Stimulated activated CD4-positive, alpha-beta T cell treated with anti-CD3 and anti-CD28 coated beads, Interleukin-12 subunit alpha, Interleukin-12 subunit beta, amount 100 ng/mL, for 4 hours (primary cell): ENCODE measurements at regions not wholly inside any gene's neighbourhood (a gene's known extent, or its start where the extent isn't known, plus 50 kb on each side); places are given as distances from the start of the nearest gene placed in this dataset.

Source experiments
- DNase-seq: peaks from one replicate; pipeline ENCODE4 v3.0.0-alpha.2; 2020

- DNase-seq, result no peak
Observed at GRCh38 chr6:147621263-147621662, 112.8 kb downstream of the SAMD5 start.

GRCh38 chr6:147621961-147622360, 113.5 kb downstream of the SAMD5 start:
- no peak for DNase-seq

DNA sequence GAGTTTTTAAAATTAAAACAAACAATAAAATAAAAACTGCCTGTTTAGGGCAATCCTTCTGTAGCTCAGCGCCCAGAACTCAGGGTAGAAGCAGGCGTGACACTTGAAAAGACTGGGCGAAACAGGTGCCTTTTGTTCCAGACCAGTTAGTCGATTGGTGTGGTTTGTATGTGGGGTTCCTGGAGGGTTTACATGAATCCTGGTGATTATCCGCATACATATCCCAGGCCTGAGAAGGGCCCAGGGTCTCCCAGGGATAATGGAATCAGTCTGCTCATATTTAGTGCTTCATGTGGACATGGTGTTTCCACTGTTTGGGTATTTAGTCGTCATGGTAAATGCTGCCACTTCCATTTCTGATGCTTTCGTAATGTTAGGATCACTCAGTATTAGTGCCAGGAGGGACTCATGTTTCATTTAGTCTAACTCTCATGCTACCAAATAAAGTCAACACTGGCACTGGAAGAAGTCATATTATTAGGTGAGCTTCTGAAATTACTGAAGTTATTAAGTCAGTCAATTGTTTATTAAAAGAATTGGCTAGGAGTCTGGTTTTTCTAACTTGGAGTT, 116.5 kb downstream of the SAMD5 start:
- DNase-seq, result no peak

GRCh38 chr6:147625946-147626345, 117.5 kb downstream of the SAMD5 start:
- no peak for DNase-seq

DNA sequence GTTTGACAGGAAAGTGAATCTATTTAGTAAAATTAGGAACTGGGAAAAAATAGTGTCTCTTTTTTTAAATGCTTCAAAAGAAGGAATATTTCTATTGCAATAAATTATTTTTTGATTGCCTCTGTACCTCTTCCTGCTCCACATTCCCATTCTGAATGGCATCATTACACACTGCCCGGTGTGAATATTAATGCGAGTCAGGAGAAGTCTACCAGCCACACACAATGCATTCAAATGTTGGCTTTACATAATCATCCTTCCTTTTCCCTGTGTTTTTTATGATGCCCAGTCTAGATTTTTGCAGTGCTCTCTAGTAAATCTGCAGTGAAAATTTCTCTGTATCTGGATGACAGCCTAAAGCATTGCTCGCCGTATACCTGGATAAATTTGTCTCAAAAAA, 118.9 kb downstream of the SAMD5 start:
- no peak for DNase-seq

- DNase-seq, result no peak
Observed at GRCh38 chr6:147633191-147633590, 124.7 kb downstream of the SAMD5 start.

DNA sequence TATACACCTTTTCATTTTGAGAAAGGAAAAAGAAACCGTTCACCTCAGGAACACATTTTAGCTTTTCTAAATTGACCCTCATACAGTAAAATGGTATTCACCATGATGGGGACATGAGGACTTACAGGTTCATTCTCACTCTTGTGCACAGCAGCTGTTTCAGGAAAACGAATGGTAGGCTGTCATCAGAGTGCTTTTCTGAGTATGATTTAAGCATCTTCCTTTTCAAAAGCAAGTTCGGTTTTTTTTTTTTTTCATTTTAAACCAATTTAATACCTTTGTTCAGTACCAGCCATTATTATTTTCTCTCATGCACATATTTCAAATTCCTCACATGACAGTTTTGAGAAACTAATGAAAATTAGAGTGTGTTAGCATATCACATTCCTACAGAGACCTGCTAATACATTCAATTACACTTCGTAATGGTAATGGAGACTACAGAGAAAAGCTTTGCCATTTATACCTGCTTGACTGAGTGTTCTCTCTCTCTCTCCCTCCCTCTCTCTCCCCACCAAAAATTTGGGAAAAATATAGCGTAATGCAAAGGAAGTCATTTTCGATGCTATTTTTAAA, 129.2 kb downstream of the SAMD5 start:
- DNase-seq, result no peak

GRCh38 chr6:147639279-147639678, 130.8 kb downstream of the SAMD5 start:
- DNase-seq, result no peak

- DNase-seq, result no peak
Observed at GRCh38 chr6:147640606-147641005, 132.1 kb downstream of the SAMD5 start.

DNA sequence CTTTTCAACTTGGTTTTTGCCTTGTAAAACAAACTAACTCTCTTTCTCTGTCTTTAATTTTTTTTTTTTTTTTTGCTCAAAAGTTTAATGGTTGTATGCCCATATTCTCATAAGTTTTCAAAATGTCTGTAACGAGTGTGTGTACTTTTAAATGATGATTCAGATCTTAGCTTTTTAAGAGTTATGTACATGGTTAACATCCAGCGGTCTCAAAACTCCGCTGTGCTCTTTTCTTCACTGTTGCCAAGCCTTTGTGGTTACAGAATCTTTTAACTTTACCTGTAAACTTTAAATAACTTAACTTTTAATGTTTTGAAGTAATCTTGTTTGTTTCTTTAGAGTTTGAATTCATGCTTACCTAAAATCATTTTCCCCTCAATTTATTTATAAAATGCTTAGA, 133.0 kb downstream of the SAMD5 start:
- no peak for DNase-seq

DNA sequence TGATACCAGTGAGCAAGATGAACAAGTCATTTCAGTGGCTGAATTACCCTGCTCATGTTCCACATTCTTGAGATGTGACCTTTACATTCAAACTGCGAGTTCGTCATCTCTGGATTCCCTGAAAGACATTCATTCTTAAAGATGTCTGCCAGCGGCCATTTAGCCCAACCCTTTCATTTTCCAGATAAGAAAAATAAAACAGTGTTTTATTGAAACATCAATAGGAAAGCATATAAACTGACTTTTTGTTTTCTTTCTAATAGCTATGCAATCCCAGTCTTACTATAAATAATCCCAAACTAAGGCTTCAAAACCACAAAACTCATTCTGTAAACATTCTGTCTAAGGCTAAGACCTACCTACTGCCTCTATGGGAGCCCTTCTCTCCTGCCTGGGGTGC, 134.0 kb downstream of the SAMD5 start:
- DNase-seq, result no peak

- no peak for DNase-seq
Observed at GRCh38 chr6:147643341-147644200, 135.1 kb downstream of the SAMD5 start.

DNA sequence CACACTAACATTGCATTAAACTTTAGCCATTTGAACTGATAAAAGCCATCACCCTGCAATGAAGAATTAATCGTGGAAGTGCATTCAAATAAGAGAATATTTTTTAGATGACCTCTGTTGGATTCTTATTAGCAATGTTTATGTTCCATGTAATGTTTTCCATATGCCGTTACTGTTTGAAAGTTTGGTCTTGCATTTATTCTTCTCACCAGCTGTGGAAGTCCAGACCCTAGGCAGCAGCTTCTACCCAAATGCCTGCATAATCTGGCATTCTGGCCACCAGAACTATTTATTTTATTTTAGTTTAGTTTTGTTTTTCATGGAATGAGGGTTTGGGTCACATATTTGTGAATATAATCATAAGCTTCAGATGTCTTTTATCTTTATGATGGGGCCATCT, 140.4 kb downstream of the SAMD5 start:
- no peak for DNase-seq

GRCh38 chr6:147651249-147652063, 143.0 kb downstream of the SAMD5 start:
- DNase-seq, result no peak

GRCh38 chr6:147653631-147654030, 145.1 kb downstream of the SAMD5 start:
- no peak for DNase-seq

DNA sequence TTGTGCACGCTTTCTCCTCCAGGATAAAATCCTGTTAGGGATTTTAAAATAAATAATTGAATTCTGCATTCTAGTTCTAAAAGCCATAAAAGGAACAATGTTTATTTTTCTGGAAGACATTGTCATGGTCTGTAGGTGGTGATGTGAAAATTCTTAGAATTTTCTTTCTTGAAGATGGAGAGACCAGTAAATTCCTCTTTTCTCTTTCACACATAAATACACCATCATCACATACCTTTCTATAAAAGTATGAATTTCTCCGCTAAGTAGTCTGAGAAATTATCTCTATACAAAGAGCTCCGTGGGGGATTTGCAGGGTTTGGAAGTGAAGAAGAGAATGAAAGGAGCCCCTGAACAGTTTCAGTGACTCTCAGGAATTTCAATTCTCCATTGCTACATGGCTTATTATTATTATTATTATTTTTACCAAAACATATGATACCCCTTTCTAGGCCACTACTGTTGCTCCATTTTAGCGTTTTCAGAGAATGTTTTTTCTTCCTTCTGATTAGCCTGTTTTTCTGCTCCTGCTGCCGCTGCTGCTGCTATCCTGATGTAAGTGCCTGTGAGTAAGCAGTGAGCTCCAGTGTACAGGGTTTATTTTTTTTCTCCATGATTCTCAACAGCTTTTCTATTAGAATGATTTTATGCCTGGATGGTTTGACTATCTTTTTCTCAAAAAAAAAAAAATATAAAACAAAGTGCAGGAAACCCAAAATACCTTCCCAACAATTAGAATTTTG, 145.8 kb downstream of the SAMD5 start:
- DNase-seq, result no peak

- no peak for DNase-seq
Observed at GRCh38 chr6:147660334-147661311, 152.1 kb downstream of the SAMD5 start.

- DNase-seq, result no peak
Observed at GRCh38 chr6:147662646-147663045, 154.2 kb downstream of the SAMD5 start.

GRCh38 chr6:147664092-147664491, 155.6 kb downstream of the SAMD5 start:
- DNase-seq, result no peak

- no peak for DNase-seq
Observed at GRCh38 chr6:147666255-147666654, 157.8 kb downstream of the SAMD5 start.

DNA sequence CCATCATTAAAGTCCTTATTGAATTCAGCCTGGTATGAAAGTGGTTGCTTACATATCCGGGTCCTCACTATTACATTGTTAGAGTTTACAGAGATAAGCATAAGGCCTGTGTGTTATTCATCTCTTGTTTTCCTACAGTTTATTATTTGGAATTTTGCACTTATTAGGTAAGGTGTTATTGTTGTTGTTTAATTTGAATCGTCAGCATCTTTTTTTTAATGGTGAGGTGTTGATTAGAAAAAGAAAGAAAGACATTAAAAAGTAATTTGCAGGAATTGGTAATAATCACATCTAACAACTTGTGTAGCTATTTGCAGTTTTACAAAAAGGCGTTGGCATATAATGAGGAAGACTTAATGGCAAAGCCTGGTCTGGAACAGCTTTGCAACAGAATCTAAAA, 158.6 kb downstream of the SAMD5 start:
- no peak for DNase-seq
